GM23338 (cell line): ENCODE measurements at regions not wholly inside any gene's neighbourhood (a gene's known extent, or its start where the extent isn't known, plus 50 kb on each side); places are given as distances from the start of the nearest gene placed in this dataset.

Source experiments
- ATAC-seq: fragments of 200-7000 bp; cut with Tn5 transposase; 3 replicates; pipeline ENCODE4 v1.9.1; 2020
- DNase-seq: peaks from one replicate; pipeline ENCODE4 v3.0.0-alpha.2; 2015; ENCODE audit warnings: low spot score
- H2AFZ ChIP-seq: fragments of 200-600 bp; sonication (generic); 2 replicates; pipeline ENCODE4 v1.8.0; 2016; ENCODE audit warnings: antibody characterized with exemption, mild to moderate bottlenecking, moderate library complexity
- H3F3A ChIP-seq: fragments of 200-600 bp; sonication (generic); replicated peaks from 2 replicates; pipeline ENCODE4 v1.8.0; 2017; ENCODE audit warnings: antibody characterized with exemption, mixed run types, low read depth
- H3K27ac ChIP-seq: fragments of 200-600 bp; sonication (generic); 2 replicates; pipeline ENCODE4 v1.6.1; 2016; ENCODE audit warnings: low read depth
- H3K27me3 ChIP-seq: fragments of 200-600 bp; sonication (generic); 2 replicates; pipeline ENCODE4 v1.8.0; 2016; ENCODE audit warnings: mild to moderate bottlenecking, mixed run types, moderate library complexity; ENCODE audit not compliant: insufficient read depth
- H3K36me3 ChIP-seq: fragments of 200-600 bp; sonication (generic); 2 replicates; pipeline ENCODE4 v1.8.0; 2016; ENCODE audit warnings: mild to moderate bottlenecking; ENCODE audit not compliant: insufficient read depth
- H3K4me1 ChIP-seq: fragments of 200-600 bp; sonication (generic); 2 replicates; pipeline ENCODE4 v1.8.0; 2016; ENCODE audit warnings: mild to moderate bottlenecking, moderate library complexity; ENCODE audit not compliant: insufficient read depth
- H3K4me2 ChIP-seq: fragments of 200-600 bp; sonication (generic); 2 replicates; pipeline ENCODE4 v1.7.1; 2017; ENCODE audit warnings: mixed run types
- H3K4me3 ChIP-seq: fragments of 200-600 bp; sonication (generic); 2 replicates; pipeline ENCODE4 v1.6.1; 2016; ENCODE audit warnings: mixed run types
- H3K79me2 ChIP-seq: fragments of 200-600 bp; sonication (generic); replicated peaks from 2 replicates; pipeline ENCODE4 v1.8.0; 2017; ENCODE audit warnings: mild to moderate bottlenecking; ENCODE audit not compliant: insufficient read depth
- H3K9me2 ChIP-seq: fragments of 200-600 bp; sonication (generic); 2 replicates; pipeline ENCODE4 v1.8.0; 2017; ENCODE audit not compliant: insufficient read depth
- H4K20me1 ChIP-seq: fragments of 200-600 bp; sonication (generic); replicated peaks from 2 replicates; pipeline ENCODE4 v1.8.0; 2017; ENCODE audit warnings: mild to moderate bottlenecking; ENCODE audit not compliant: insufficient read depth
- H3K27ac Mint-ChIP-seq: 2 replicates; pipeline ENCODE4 v1.8.0; 2020; ENCODE audit warnings: inconsistent platforms, mild to moderate bottlenecking, moderate library complexity, mixed read lengths
- H3K27me3 Mint-ChIP-seq: 3 replicates; pipeline ENCODE4 v1.8.0; 2022; ENCODE audit warnings: low read depth, mild to moderate bottlenecking, moderate library complexity, mixed read lengths, inconsistent platforms; ENCODE audit not compliant: insufficient read depth, poor library complexity
- H3K36me3 Mint-ChIP-seq: 3 replicates; pipeline ENCODE4 v1.8.0; 2021; ENCODE audit warnings: low read depth, mild to moderate bottlenecking, inconsistent platforms, moderate library complexity, mixed read lengths
- H3K4me1 Mint-ChIP-seq: 3 replicates; pipeline ENCODE4 v1.8.0; 2020; ENCODE audit warnings: mild to moderate bottlenecking, inconsistent platforms, mixed read lengths
- H3K4me3 Mint-ChIP-seq: 3 replicates; pipeline ENCODE4 v1.8.0; 2021; ENCODE audit warnings: moderate library complexity, mild to moderate bottlenecking, inconsistent platforms, mixed read lengths
- H3K9me3 Mint-ChIP-seq: 3 replicates; pipeline ENCODE4 v1.8.0; 2020; ENCODE audit warnings: moderate library complexity, mild to moderate bottlenecking, inconsistent platforms, mixed read lengths
- CREB1 ChIP-seq: fragments of 250-450 bp; sonication (Bioruptor Pico); IDR thresholded peaks from 2 replicates; pipeline ENCODE4 v1.5.0; 2020; ENCODE audit warnings: low read depth, mild to moderate bottlenecking, moderate library complexity
- CTCF ChIP-seq, 2 experiments: fragments of 200-600 bp in 1 of 2; sonication (generic) in 1 of 2; conservative IDR thresholded peaks; 2 replicates each; pipeline versions ENCODE4 v1.5.1 to v1.6.1; 2016 to 2017; ENCODE audit warnings: antibody characterized with exemption in 2 of 2, low read depth in 2 of 2, mild to moderate bottlenecking in 2 of 2, moderate library complexity in 1 of 2
- ETS1 ChIP-seq: IDR thresholded peaks from 2 replicates; pipeline ENCODE4 v1.6.1; 2016; ENCODE audit warnings: antibody characterized with exemption
- EZH2 ChIP-seq: fragments of 200-600 bp; sonication (generic); IDR thresholded peaks from one replicate; pipeline ENCODE4 v1.8.0; 2017; ENCODE audit warnings: antibody characterized with exemption, mild to moderate bottlenecking, low read depth; ENCODE audit not compliant: unreplicated experiment
- EZH2phosphoT487 ChIP-seq: fragments of 200-600 bp; sonication (generic); IDR thresholded peaks from one replicate; pipeline ENCODE4 v1.8.1; 2018; ENCODE audit warnings: antibody characterized with exemption; ENCODE audit not compliant: unreplicated experiment
- JUNB ChIP-seq: IDR thresholded peaks from one replicate; pipeline ENCODE4 v1.6.1; 2016; ENCODE audit warnings: antibody characterized with exemption; ENCODE audit not compliant: unreplicated experiment
- NANOG ChIP-seq: IDR thresholded peaks from 2 replicates; pipeline ENCODE4 v1.6.1; 2016; ENCODE audit warnings: antibody characterized with exemption, borderline replicate concordance
- POLR2AphosphoS5 ChIP-seq: IDR thresholded peaks from 2 replicates; pipeline ENCODE4 v1.6.1; 2016; ENCODE audit warnings: antibody characterized with exemption, low read depth
- REST ChIP-seq: IDR thresholded peaks from one replicate; pipeline ENCODE4 v1.6.1; 2018; ENCODE audit warnings: antibody characterized with exemption; ENCODE audit not compliant: unreplicated experiment
- STAT1 ChIP-seq: IDR thresholded peaks from one replicate; pipeline ENCODE4 v1.6.1; 2016; ENCODE audit warnings: antibody characterized with exemption; ENCODE audit not compliant: unreplicated experiment
- ZNF114 ChIP-seq: fragments of 250-450 bp; sonication (Bioruptor Pico); IDR thresholded peaks from 2 replicates; pipeline ENCODE4 v1.5.0; 2020; ENCODE audit warnings: mild to moderate bottlenecking, moderate library complexity
- ZNF331 ChIP-seq: fragments of 250-450 bp; sonication (Bioruptor Pico); IDR thresholded peaks from 2 replicates; pipeline ENCODE4 v1.5.0; 2020; ENCODE audit warnings: low read depth, mild to moderate bottlenecking, moderate library complexity
- ZNF462 ChIP-seq: fragments of 250-450 bp; sonication (Bioruptor Pico); IDR thresholded peaks from 2 replicates; pipeline ENCODE4 v1.5.0; 2020; ENCODE audit warnings: mild to moderate bottlenecking, moderate library complexity

- Histone ChIP-seq H3K36me3 (no peaks in the 10 kb centered on the region; the same call in 1 of the 2 replicates), H3K4me3 (no peak overlapping the region), H2AFZ (0 out of 2 replicates have a peak overlapping the region, but pooled peaks have one; percentile 30), H3K4me2 (no peak overlapping the region), H3K27me3 (no peaks in the 10 kb centered on the region), H3K79me2 (no peaks in the 10 kb centered on the region), H3K9me2 (no peaks in the 10 kb centered on the region), H3K4me1 (0 out of 2 replicates have a peak, but pooled peaks cover 2% of the 10 kb centered on the region), H3K27ac (no peak overlapping the region), H3F3A (no peaks in the 10 kb centered on the region), H4K20me1 (no peaks in the 10 kb centered on the region)
- peaks cover under 1% of the 10 kb centered on the region for H3K27me3 Mint-ChIP-seq
- H3K4me1 Mint-ChIP-seq = peaks cover 4% of the 10 kb centered on the region; the same call in 2 of the 3 replicates
- H3K27ac Mint-ChIP-seq = no peak overlapping the region
- no peak for ATAC-seq
- peaks cover 8% of the 10 kb centered on the region; the same call in 2 of the 3 replicates for H3K9me3 Mint-ChIP-seq
- no peak for DNase-seq
- H3K36me3 Mint-ChIP-seq = peaks cover 9% of the 10 kb centered on the region; the same call in 2 of the 3 replicates
- TF ChIP-seq ETS1 (no peak), ZNF331 (no peak), STAT1 (no peak), CREB1 (no peak), JUNB (no peak), EZH2 (no peak), ZNF114 (CRISPR knock-in tag) (no peak), ZNF462 (CRISPR knock-in tag) (no peak), POLR2AphosphoS5 (no peak), EZH2phosphoT487 (no peak), CTCF (conservative IDR thresholded peaks at IDR 0.05; ENCODE audit: low read depth in 2 of 2) (no peak), REST (no peak), NANOG (no peak)
- no peak overlapping the region for H3K4me3 Mint-ChIP-seq
Observed at GRCh38 chr4:127528302-127528701, 104.5 kb upstream of the INTU start.
